ENCODE measurements at regions not wholly inside any gene's neighbourhood (a gene's known extent, or its start where the extent isn't known, plus 50 kb on each side); places are given as distances from the start of the nearest gene placed in this dataset.

GRCh38 chr5:135199919-135200318 is 165.9 kb upstream of the PITX1 start:
- Histone ChIP-seq H3K27me3 (no peaks in the 10 kb centered on the region), H3K4me1 (no peaks in the 10 kb centered on the region), H3K27ac (no peak overlapping the region), H3K4me3 (no peak overlapping the region), H3K36me3 (no peaks in the 10 kb centered on the region), H3K9me3 (peaks cover 0 to 9% of the 10 kb centered on the region in 2 donors)
- intact Hi-C loops (cut with DNase I; ENCODE audit: low total_unique reads): no loop called here
- TF ChIP-seq POLR2A (IDR thresholded peaks at IDR 0.05): no peak
- no peak for TF ChIP-seq CTCF (IDR thresholded peaks at IDR 0.05)
- TF ChIP-seq POLR2AphosphoS5 (IDR thresholded peaks at IDR 0.05): no peak
- no peak for DNase-seq (ENCODE audit: low spot score in 2 of 2)

GRCh38 chr5:135196483-135196882 is 162.5 kb upstream of the PITX1 start:
- intact Hi-C loops (cut with DNase I; ENCODE audit: low total_unique reads): no loop called here
- Histone ChIP-seq H3K36me3 (no peaks in the 10 kb centered on the region), H3K27me3 (peaks cover 0 to 7% of the 10 kb centered on the region in 2 donors), H3K4me1 (no peaks in the 10 kb centered on the region), H3K4me3 (no peak overlapping the region), H3K9me3 (no peaks in the 10 kb centered on the region), H3K27ac (no peak overlapping the region)
- DNase-seq (ENCODE audit: low spot score in 2 of 2): no peak
- TF ChIP-seq POLR2A (IDR thresholded peaks at IDR 0.05): no peak
- no peak for TF ChIP-seq POLR2AphosphoS5 (IDR thresholded peaks at IDR 0.05)
- TF ChIP-seq CTCF (IDR thresholded peaks at IDR 0.05): no peak

- intact Hi-C loops (cut with DNase I; ENCODE audit: low total_unique reads): no loop called here
- no peak for DNase-seq (ENCODE audit: low spot score in 2 of 2)
- Histone ChIP-seq H3K4me1 (peaks cover 0 to 3% of the 10 kb centered on the region in 2 donors), H3K4me3 (no peak overlapping the region), H3K27me3 (peaks cover 0 to 12% of the 10 kb centered on the region in 2 donors), H3K9me3 (no peaks in the 10 kb centered on the region), H3K27ac (no peak overlapping the region), H3K36me3 (no peaks in the 10 kb centered on the region)
- TF ChIP-seq CTCF (IDR thresholded peaks at IDR 0.05) (no peak), POLR2AphosphoS5 (IDR thresholded peaks at IDR 0.05) (no peak), POLR2A (IDR thresholded peaks at IDR 0.05) (no peak)
Measured at GRCh38 chr5:135195270-135195608, 161.2 kb upstream of the PITX1 start.

GRCh38 chr5:135194573-135195269 is 160.7 kb upstream of the PITX1 start:
- TF ChIP-seq POLR2AphosphoS5 (IDR thresholded peaks at IDR 0.05): no peak
- DNase-seq (ENCODE audit: low spot score in 2 of 2): no peak
- Histone ChIP-seq H3K27me3 (peaks cover 0 to 12% of the 10 kb centered on the region in 2 donors), H3K36me3 (no peaks in the 10 kb centered on the region), H3K4me3 (no peak overlapping the region), H3K9me3 (no peaks in the 10 kb centered on the region), H3K4me1 (peaks cover 0 to 3% of the 10 kb centered on the region in 2 donors), H3K27ac (no peak overlapping the region)
- intact Hi-C loops (cut with DNase I; ENCODE audit: low total_unique reads): no loop called here

- no peaks in the 10 kb centered on the region for H3K9me3 ChIP-seq
- DNase-seq (ENCODE audit: low spot score in 2 of 2): no peak
- H3K4me1 ChIP-seq: peaks cover 0 to 3% of the 10 kb centered on the region in 2 donors
- no peaks in the 10 kb centered on the region for H3K36me3 ChIP-seq
- H3K4me3 ChIP-seq: no peak overlapping the region
- no peak overlapping the region for H3K27ac ChIP-seq
- intact Hi-C loops (cut with DNase I; ENCODE audit: low total_unique reads): no loop called here
- no peak for TF ChIP-seq POLR2AphosphoS5 (IDR thresholded peaks at IDR 0.05)
- no peak for TF ChIP-seq CTCF (IDR thresholded peaks at IDR 0.05)
- TF ChIP-seq POLR2A (IDR thresholded peaks at IDR 0.05): no peak
- peaks cover 0 to 17% of the 10 kb centered on the region in 2 donors for H3K27me3 ChIP-seq
Measured at GRCh38 chr5:135194126-135194488, 160.1 kb upstream of the PITX1 start.

Measured in breast epithelium (tissue), 4 donors.